Trophoblast cell (in vitro differentiated cells and primary cell): ENCODE measurements at regions not wholly inside any gene's neighbourhood (a gene's known extent, or its start where the extent isn't known, plus 50 kb on each side); places are given as distances from the start of the nearest gene placed in this dataset.

Experiments
- DNase-seq, 2 donors: peaks; one replicate each; pipeline ENCODE4 v3.0.0-alpha.2; 2016
- H2AFZ ChIP-seq: 2 replicates; pipeline ENCODE4 v1.6.1; 2013; ENCODE audit warnings: low read length, moderate library complexity, mild to moderate bottlenecking; ENCODE audit not compliant: insufficient read depth, poor library complexity
- H2AK5ac ChIP-seq: 2 replicates; pipeline ENCODE4 v1.6.1; 2013; ENCODE audit warnings: mild to moderate bottlenecking, low read length
- H2BK120ac ChIP-seq: 2 replicates; pipeline ENCODE4 v1.6.1; 2013; ENCODE audit warnings: low read length, mild to moderate bottlenecking, moderate library complexity; ENCODE audit not compliant: insufficient read depth, poor library complexity
- H2BK12ac ChIP-seq: 2 replicates; pipeline ENCODE4 v1.6.1; 2013; ENCODE audit warnings: mild to moderate bottlenecking, low read length, moderate library complexity
- H2BK5ac ChIP-seq: 2 replicates; pipeline ENCODE4 v1.6.1; 2013; ENCODE audit warnings: low read length, low read depth, moderate library complexity, mild to moderate bottlenecking; ENCODE audit not compliant: poor library complexity
- H3K14ac ChIP-seq: 2 replicates; pipeline ENCODE4 v1.6.1; 2013; ENCODE audit warnings: mild to moderate bottlenecking, low read length
- H3K18ac ChIP-seq: 2 replicates; pipeline ENCODE4 v1.6.1; 2013; ENCODE audit warnings: mild to moderate bottlenecking, low read length
- H3K23ac ChIP-seq: 2 replicates; pipeline ENCODE4 v1.6.1; 2013; ENCODE audit warnings: low read length
- H3K27ac ChIP-seq: 2 replicates; pipeline ENCODE4 v1.5.1; 2013; ENCODE audit warnings: low read depth, mild to moderate bottlenecking, inconsistent platforms, low read length, moderate library complexity
- H3K27me3 ChIP-seq: 2 replicates; pipeline ENCODE4 v1.6.1; 2013; ENCODE audit warnings: inconsistent platforms, mild to moderate bottlenecking, low read length, moderate library complexity; ENCODE audit not compliant: insufficient read depth
- H3K36me3 ChIP-seq, 2 experiments: 1 replicate in 1 of 2; 2 replicates in 1 of 2; pipeline ENCODE4 v1.6.1; 2013; ENCODE audit warnings: low read length in 2 of 2, mild to moderate bottlenecking in 2 of 2, moderate library complexity in 1 of 2; ENCODE audit not compliant: insufficient read depth in 2 of 2, control insufficient read depth in 1 of 2
- H3K4ac ChIP-seq: 2 replicates; pipeline ENCODE4 v1.6.1; 2013; ENCODE audit warnings: low read depth, mild to moderate bottlenecking, low read length, moderate library complexity
- H3K4me1 ChIP-seq, 2 experiments: 1 replicate in 1 of 2; 2 replicates in 1 of 2; pipeline ENCODE4 v1.6.1; 2013; ENCODE audit warnings: low read length in 2 of 2, mild to moderate bottlenecking in 2 of 2, moderate library complexity in 1 of 2; ENCODE audit not compliant: insufficient read depth in 2 of 2, control insufficient read depth in 1 of 2
- H3K4me2 ChIP-seq: 2 replicates; pipeline ENCODE4 v1.6.1; 2013; ENCODE audit warnings: inconsistent platforms, mild to moderate bottlenecking, low read length, moderate library complexity
- H3K4me3 ChIP-seq: 2 replicates; pipeline ENCODE4 v1.5.1; 2013; ENCODE audit warnings: mild to moderate bottlenecking, low read depth, low read length, inconsistent platforms
- H3K79me1 ChIP-seq: one replicate; pipeline ENCODE4 v1.6.1; 2013; ENCODE audit warnings: low read length
- H3K79me2 ChIP-seq: 2 replicates; pipeline ENCODE4 v1.6.1; 2013; ENCODE audit warnings: low read length, mild to moderate bottlenecking; ENCODE audit not compliant: control insufficient read depth, insufficient read depth, poor library complexity
- H3K9ac ChIP-seq: 2 replicates; pipeline ENCODE4 v1.6.1; 2013; ENCODE audit warnings: mild to moderate bottlenecking, low read length
- H3K9me3 ChIP-seq: 2 replicates; pipeline ENCODE4 v1.6.1; 2013; ENCODE audit warnings: low read depth, mild to moderate bottlenecking, control low read depth, inconsistent platforms, low read length; ENCODE audit not compliant: insufficient read depth
- H4K12ac ChIP-seq: 2 replicates; pipeline ENCODE4 v1.6.1; 2013; ENCODE audit warnings: low read depth, mild to moderate bottlenecking, low read length, moderate library complexity
- H4K8ac ChIP-seq: 2 replicates; pipeline ENCODE4 v1.6.1; 2013; ENCODE audit warnings: low read depth, mild to moderate bottlenecking, low read length, moderate library complexity
- H4K91ac ChIP-seq: one replicate; pipeline ENCODE4 v1.6.1; 2013; ENCODE audit warnings: low read depth, mild to moderate bottlenecking, low read length, moderate library complexity
- WGBS: extraction: QIAGEN DNeasy Blood & Tissue Kit; methylation state at CpG from one replicate; pipeline ENCODE4 v1.1.7; 2013; ENCODE audit warnings: missing lambda C conversion rate; ENCODE audit not compliant: insufficient read length, insufficient coverage; ENCODE audit errors: extremely low coverage; 5-methylcytosine and 5-hydroxymethylcytosine counted together

DNA sequence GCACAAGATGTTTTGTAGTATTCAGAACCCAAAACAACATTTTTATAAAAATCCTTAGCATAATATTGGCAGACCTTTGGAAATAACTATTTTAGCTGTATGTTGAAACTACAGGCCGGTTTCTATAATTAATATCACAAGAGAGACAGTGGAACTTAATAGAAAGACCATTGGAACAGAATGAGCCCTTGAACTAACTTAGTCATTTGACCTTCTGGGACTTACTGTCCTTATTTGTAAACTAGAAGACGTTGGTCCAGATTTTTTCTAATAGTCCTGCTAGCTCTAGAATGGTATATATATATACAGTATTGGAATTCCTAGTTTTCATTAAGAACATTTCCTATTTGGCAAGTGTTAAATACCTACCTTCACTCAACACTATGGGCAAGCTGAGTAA lies 69.5 kb upstream of the ALDH1A1 start:
- Histone ChIP-seq H3K79me2 (no peaks in the 10 kb centered on the region), H4K12ac (no peak overlapping the region), H3K9me3 (no peaks in the 10 kb centered on the region), H3K23ac (no peak overlapping the region), H2AFZ (no peak overlapping the region), H3K4me2 (no peak overlapping the region), H3K4me3 (no peak overlapping the region), H2BK12ac (no peak overlapping the region), H3K4ac (no peak overlapping the region), H3K79me1 (no peaks in the 10 kb centered on the region), H3K36me3 (no peaks in the 10 kb centered on the region), H2BK120ac (no peak overlapping the region), H4K91ac (no peak overlapping the region), H3K18ac (no peak overlapping the region), H3K9ac (no peak overlapping the region), H2BK5ac (no peak overlapping the region), H3K27ac (no peak overlapping the region), H3K14ac (no peak overlapping the region), H3K27me3 (no peaks in the 10 kb centered on the region), H4K8ac (no peak overlapping the region), H3K4me1 (no peaks in the 10 kb centered on the region), H2AK5ac (no peak overlapping the region)
- WGBS, result no CpG with 5 or more reads among the region's 2 CpGs
- DNase-seq, result no peak

DNA sequence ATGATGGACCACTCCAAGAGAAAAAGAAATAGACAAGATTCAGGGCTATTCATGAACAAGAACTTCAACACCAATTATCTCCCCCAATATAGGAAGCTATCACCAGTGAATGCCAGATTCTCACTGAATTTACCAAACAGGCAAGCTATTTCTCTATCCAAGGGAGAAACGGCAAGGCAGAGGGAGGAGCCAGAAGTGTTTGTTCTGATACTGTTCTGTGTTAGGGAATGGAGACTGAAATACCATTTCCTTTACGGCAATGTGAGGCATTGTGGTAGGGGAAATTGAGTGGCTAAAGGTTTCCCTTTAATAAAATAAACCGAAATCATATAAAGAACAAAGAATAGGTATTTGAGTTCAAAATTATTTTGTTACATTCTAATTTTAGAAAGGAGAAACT lies 68.0 kb upstream of the ALDH1A1 start:
- H3K18ac ChIP-seq, result no peak overlapping the region
- no peak for DNase-seq
- no peak overlapping the region for H3K27ac ChIP-seq
- no peak overlapping the region for H4K12ac ChIP-seq
- H3K27me3 ChIP-seq, result no peaks in the 10 kb centered on the region
- H4K8ac ChIP-seq, result no peak overlapping the region
- H2BK120ac ChIP-seq, result no peak overlapping the region
- H2BK12ac ChIP-seq, result no peak overlapping the region
- H2AK5ac ChIP-seq, result no peak overlapping the region
- H3K9ac ChIP-seq, result no peak overlapping the region
- no peak overlapping the region for H3K14ac ChIP-seq
- H3K36me3 ChIP-seq, result no peaks in the 10 kb centered on the region
- no peaks in the 10 kb centered on the region for H3K79me2 ChIP-seq
- no peak overlapping the region for H3K4ac ChIP-seq
- no peak overlapping the region for H2AFZ ChIP-seq
- no peak overlapping the region for H3K4me3 ChIP-seq
- H3K4me1 ChIP-seq, result no peaks in the 10 kb centered on the region
- no peak overlapping the region for H3K23ac ChIP-seq
- no peak overlapping the region for H4K91ac ChIP-seq
- WGBS, result no CpG with 5 or more reads among the region's 3 CpGs
- H2BK5ac ChIP-seq, result no peak overlapping the region
- no peaks in the 10 kb centered on the region for H3K79me1 ChIP-seq
- no peaks in the 10 kb centered on the region for H3K9me3 ChIP-seq
- no peak overlapping the region for H3K4me2 ChIP-seq

GRCh38 chr9:73014011-73014410 lies 61.2 kb upstream of the ALDH1A1 start:
- H3K4me1 ChIP-seq, result no peaks in the 10 kb centered on the region
- no peak for DNase-seq

DNA sequence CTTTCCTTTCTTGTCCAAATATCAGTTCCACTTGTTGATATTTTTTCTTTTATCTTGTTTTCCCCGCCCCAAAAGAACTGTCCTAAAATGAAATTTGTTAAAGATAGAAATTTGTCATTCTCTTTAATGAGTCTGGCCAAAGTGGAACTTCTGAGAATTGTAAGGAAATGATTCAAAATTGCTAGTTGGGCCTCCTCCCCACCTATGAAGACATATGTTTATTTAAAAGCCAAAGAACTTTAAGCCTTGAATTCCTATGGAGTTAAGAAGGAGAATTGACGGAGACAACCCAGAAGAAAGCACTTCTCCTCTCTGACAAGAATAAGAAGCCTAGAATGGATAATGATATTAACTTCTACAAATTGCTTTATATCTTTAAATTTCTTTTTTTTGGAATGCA lies 59.1 kb upstream of the ALDH1A1 start:
- no peak overlapping the region for H2AFZ ChIP-seq
- H3K4me3 ChIP-seq, result no peak overlapping the region
- DNase-seq, result no peak
- no peaks in the 10 kb centered on the region for H3K9me3 ChIP-seq
- no peak overlapping the region for H3K14ac ChIP-seq
- no peaks in the 10 kb centered on the region for H3K27me3 ChIP-seq
- H4K91ac ChIP-seq, result no peak overlapping the region
- H3K18ac ChIP-seq, result no peak overlapping the region
- no peak overlapping the region for H3K4me2 ChIP-seq
- no peak overlapping the region for H2BK5ac ChIP-seq
- H3K27ac ChIP-seq, result no peak overlapping the region
- no peaks in the 10 kb centered on the region for H3K79me2 ChIP-seq
- no peak overlapping the region for H2BK12ac ChIP-seq
- H3K36me3 ChIP-seq, result no peaks in the 10 kb centered on the region
- WGBS, result no CpG with 5 or more reads among the region's 2 CpGs
- no peak overlapping the region for H4K12ac ChIP-seq
- no peaks in the 10 kb centered on the region for H3K79me1 ChIP-seq
- no peak overlapping the region for H4K8ac ChIP-seq
- H3K23ac ChIP-seq, result no peak overlapping the region
- H3K4me1 ChIP-seq, result no peaks in the 10 kb centered on the region
- H2BK120ac ChIP-seq, result no peak overlapping the region
- no peak overlapping the region for H3K4ac ChIP-seq
- H2AK5ac ChIP-seq, result no peak overlapping the region
- H3K9ac ChIP-seq, result no peak overlapping the region

More at GRCh38 chr9:73014011-73014410, 61.2 kb upstream of the ALDH1A1 start:
- H3K79me2 ChIP-seq, result no peaks in the 10 kb centered on the region
- H3K36me3 ChIP-seq, result no peaks in the 10 kb centered on the region
- H2BK120ac ChIP-seq, result no peak overlapping the region
- H3K27me3 ChIP-seq, result no peaks in the 10 kb centered on the region
- no peak overlapping the region for H4K12ac ChIP-seq
- no peak overlapping the region for H4K8ac ChIP-seq
- H3K18ac ChIP-seq, result no peak overlapping the region
- no peak overlapping the region for H3K9ac ChIP-seq
- no peak overlapping the region for H3K4ac ChIP-seq
- H2AK5ac ChIP-seq, result no peak overlapping the region
- H2BK12ac ChIP-seq, result no peak overlapping the region
- no peak overlapping the region for H3K4me3 ChIP-seq
- no peaks in the 10 kb centered on the region for H3K79me1 ChIP-seq
- no peak overlapping the region for H4K91ac ChIP-seq
- H3K23ac ChIP-seq, result no peak overlapping the region
- H3K4me2 ChIP-seq, result no peak overlapping the region
- no peak overlapping the region for H2AFZ ChIP-seq
- no peaks in the 10 kb centered on the region for H3K9me3 ChIP-seq
- no peak overlapping the region for H3K27ac ChIP-seq
- no peak overlapping the region for H2BK5ac ChIP-seq
- H3K14ac ChIP-seq, result no peak overlapping the region
